Esophagus squamous epithelium (tissue), 5 donors: ENCODE measurements at regions not wholly inside any gene's neighbourhood (a gene's known extent, or its start where the extent isn't known, plus 50 kb on each side); places are given as distances from the start of the nearest gene placed in this dataset.

Experiments
- DNase-seq: peaks from one replicate; lab custom pipeline; 2025; lab: John Stamatoyannopoulos, UW
- H3K27ac ChIP-seq, 4 donors: fragments of 200-600 bp; sonication (generic); one replicate each; pipeline ENCODE4 v1.5.1; 2016 to 2019; ENCODE audit warnings: mild to moderate bottlenecking in 1 of 4
- H3K27me3 ChIP-seq, 4 donors: fragments of 200-600 bp; sonication (generic); 1 replicate in 3 of 4; 2 replicates in 1 of 4; pipeline versions ENCODE4 v1.5.1 to v1.6.0; 2017 to 2021; ENCODE audit warnings: antibody characterized with exemption in 1 of 4
- H3K36me3 ChIP-seq, 3 donors: fragments of 200-600 bp; sonication (generic); one replicate each; pipeline ENCODE4 v1.5.1; 2016 to 2019
- H3K4me1 ChIP-seq, 3 donors: fragments of 200-600 bp; sonication (generic); one replicate each; pipeline ENCODE4 v1.5.1; 2017 to 2019
- H3K4me3 ChIP-seq, 4 donors: fragments of 200-600 bp; sonication (generic); 1 replicate in 3 of 4; 2 replicates in 1 of 4; pipeline ENCODE4 v1.5.1; 2016 to 2019; ENCODE audit warnings: mild to moderate bottlenecking in 2 of 4, moderate library complexity in 1 of 4
- H3K9me3 ChIP-seq, 3 donors: fragments of 200-600 bp; sonication (generic); one replicate each; pipeline ENCODE4 v1.5.1; 2016 to 2019
- POLR2A ChIP-seq, 4 donors: fragments of 450-650 bp; IDR thresholded peaks; one replicate each; pipeline ENCODE4 v1.6.1; 2017; ENCODE audit warnings: antibody characterized with exemption in 4 of 4, mild to moderate bottlenecking in 4 of 4, moderate library complexity in 3 of 4
- whole genome bisulfite sequencing, 2 donors: methylation state at CpG; one replicate each; pipeline ENCODE4 v1.1.5; 2018; 5-methylcytosine and 5-hydroxymethylcytosine counted together
- intact Hi-C: fragments of 100-400 bp; cut with DNase I; formaldehyde crosslinking; loops from one replicate; pipeline ENCODE4 v1.15.0; 2022
- TF ChIP-seq, protein P1 (sequence below), 6 experiments: fragments of 450-650 bp in 4 of 6; fragments of 200-600 bp in 2 of 6; sonication (generic) in 2 of 6; IDR thresholded peaks; one replicate each; pipeline ENCODE4 v1.5.1; 2016 to 2019; ENCODE audit warnings: antibody characterized with exemption in 6 of 6, mild to moderate bottlenecking in 4 of 6, moderate library complexity in 4 of 6
- donor health status: DM: yes; HTN: yes; CAD: no.

GRCh38 chr5:18375641-18376040 is 741.4 kb downstream of the TAF11L14 start:
- TF ChIP-seq, protein P1, sequence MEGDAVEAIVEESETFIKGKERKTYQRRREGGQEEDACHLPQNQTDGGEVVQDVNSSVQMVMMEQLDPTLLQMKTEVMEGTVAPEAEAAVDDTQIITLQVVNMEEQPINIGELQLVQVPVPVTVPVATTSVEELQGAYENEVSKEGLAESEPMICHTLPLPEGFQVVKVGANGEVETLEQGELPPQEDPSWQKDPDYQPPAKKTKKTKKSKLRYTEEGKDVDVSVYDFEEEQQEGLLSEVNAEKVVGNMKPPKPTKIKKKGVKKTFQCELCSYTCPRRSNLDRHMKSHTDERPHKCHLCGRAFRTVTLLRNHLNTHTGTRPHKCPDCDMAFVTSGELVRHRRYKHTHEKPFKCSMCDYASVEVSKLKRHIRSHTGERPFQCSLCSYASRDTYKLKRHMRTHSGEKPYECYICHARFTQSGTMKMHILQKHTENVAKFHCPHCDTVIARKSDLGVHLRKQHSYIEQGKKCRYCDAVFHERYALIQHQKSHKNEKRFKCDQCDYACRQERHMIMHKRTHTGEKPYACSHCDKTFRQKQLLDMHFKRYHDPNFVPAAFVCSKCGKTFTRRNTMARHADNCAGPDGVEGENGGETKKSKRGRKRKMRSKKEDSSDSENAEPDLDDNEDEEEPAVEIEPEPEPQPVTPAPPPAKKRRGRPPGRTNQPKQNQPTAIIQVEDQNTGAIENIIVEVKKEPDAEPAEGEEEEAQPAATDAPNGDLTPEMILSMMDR (IDR thresholded peaks at IDR 0.05), result no peak
- no peak for TF ChIP-seq POLR2A (IDR thresholded peaks at IDR 0.05)
- 38 to 57% methylated on average over 2 of the region's 2 CpGs for WGBS, 2 donors
- H3K36me3 ChIP-seq, result no peaks in the 10 kb centered on the region

DNA sequence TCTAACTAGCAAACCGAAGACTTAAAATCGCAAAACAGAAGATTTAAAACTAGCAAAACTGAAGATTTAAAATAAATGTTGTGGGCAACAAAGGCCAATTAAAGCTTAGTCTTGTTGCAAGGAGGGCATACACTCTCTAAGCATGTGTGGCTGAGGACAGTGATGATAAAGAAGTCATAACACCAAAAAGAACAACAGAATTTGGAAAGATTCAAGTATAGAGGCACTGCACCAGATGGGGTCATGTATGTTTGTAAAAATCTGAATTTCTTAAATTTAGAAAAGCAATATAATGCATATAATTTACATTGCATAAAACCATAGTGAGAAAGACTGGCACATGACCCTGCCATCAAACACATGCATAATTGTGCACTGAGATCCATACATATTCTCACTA is 743.8 kb downstream of the TAF11L14 start:
- Histone ChIP-seq H3K27ac (no peak overlapping the region), H3K4me1 (no peaks in the 10 kb centered on the region), H3K36me3 (no peaks in the 10 kb centered on the region), H3K27me3 (no peaks in the 10 kb centered on the region), H3K4me3 (no peak overlapping the region), H3K9me3 (no peaks in the 10 kb centered on the region)
- no peak for TF ChIP-seq POLR2A (IDR thresholded peaks at IDR 0.05)
- TF ChIP-seq, protein P1 (IDR thresholded peaks at IDR 0.05), result no peak
- DNase-seq, result no peak
- intact Hi-C loops, result no loop called here
- 79 to 90% methylated on average over 2 of the region's 2 CpGs for WGBS, 2 donors

More at GRCh38 chr5:18375641-18376040, 741.4 kb downstream of the TAF11L14 start:
- no peaks in the 10 kb centered on the region for H3K27me3 ChIP-seq
- H3K27ac ChIP-seq, result no peak overlapping the region
- no peak overlapping the region for H3K4me3 ChIP-seq
- no peaks in the 10 kb centered on the region for H3K4me1 ChIP-seq
- no peaks in the 10 kb centered on the region for H3K9me3 ChIP-seq
- intact Hi-C loops, result no loop called here
- no peak for DNase-seq

GRCh38 chr5:18379189-18379588 is 744.9 kb downstream of the TAF11L14 start:
- no peaks in the 10 kb centered on the region for H3K36me3 ChIP-seq
- intact Hi-C loops, result no loop called here
- TF ChIP-seq POLR2A (IDR thresholded peaks at IDR 0.05), result no peak
- TF ChIP-seq, protein P1 (IDR thresholded peaks at IDR 0.05), result no peak
- H3K4me3 ChIP-seq, result no peak overlapping the region
- 26 to 28% methylated on average over 1 of the region's 1 CpG for WGBS, 2 donors
- no peak for DNase-seq
- H3K9me3 ChIP-seq, result no peaks in the 10 kb centered on the region
- H3K4me1 ChIP-seq, result no peaks in the 10 kb centered on the region
- H3K27ac ChIP-seq, result no peak overlapping the region
- H3K27me3 ChIP-seq, result no peaks in the 10 kb centered on the region

DNA sequence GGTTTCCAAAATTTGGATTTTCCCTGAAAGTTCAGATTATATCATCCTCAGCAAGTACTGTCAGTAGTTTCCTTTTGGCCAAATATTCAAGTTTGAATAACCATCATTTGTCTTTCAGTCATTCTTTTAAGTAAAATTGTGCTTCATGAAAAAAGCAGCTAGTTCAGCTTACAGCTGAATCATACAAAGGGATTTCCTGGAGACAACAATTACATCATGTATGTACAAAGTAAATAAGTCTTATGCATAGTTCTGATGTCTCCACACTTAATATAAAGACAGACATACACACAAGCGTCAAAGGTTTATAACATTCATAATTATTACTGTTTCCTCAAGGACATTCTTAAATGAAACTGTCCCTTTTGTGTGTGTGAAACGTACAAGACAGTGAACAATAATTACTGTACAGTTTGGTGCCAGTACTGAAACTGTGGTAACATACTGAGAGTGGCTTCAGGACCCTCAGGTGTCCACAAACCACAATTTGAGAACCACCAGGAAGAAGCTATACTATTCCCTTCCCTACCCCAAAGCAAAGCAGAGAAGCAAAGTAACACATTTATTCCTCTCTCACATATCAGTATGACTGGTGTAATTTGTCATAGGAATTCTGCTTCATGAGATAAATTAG is 746.6 kb downstream of the TAF11L14 start:
- intact Hi-C loops, result no loop called here
- Histone ChIP-seq H3K36me3 (no peaks in the 10 kb centered on the region), H3K9me3 (no peaks in the 10 kb centered on the region), H3K27ac (no peak overlapping the region), H3K4me1 (no peaks in the 10 kb centered on the region), H3K4me3 (no peak overlapping the region), H3K27me3 (no peaks in the 10 kb centered on the region)
- 27 to 41% methylated on average over 2 of the region's 2 CpGs for whole genome bisulfite sequencing, 2 donors
- no peak for DNase-seq
- TF ChIP-seq, protein P1 (IDR thresholded peaks at IDR 0.05), result no peak
- TF ChIP-seq POLR2A (IDR thresholded peaks at IDR 0.05), result no peak

GRCh38 chr5:18393565-18394442 is 759.5 kb downstream of the TAF11L14 start:
- WGBS, 2 donors, result 29 to 36% methylated on average over 10 to 12 of the region's 17 CpGs
- no peak overlapping the region for H3K27ac ChIP-seq

More at GRCh38 chr5:18393565-18394442, 759.5 kb downstream of the TAF11L14 start:
- no peak for DNase-seq
- TF ChIP-seq, protein P1 (IDR thresholded peaks at IDR 0.05), result peak; percentile 24 to 66 (median 54)
- TF ChIP-seq POLR2A (IDR thresholded peaks at IDR 0.05), result no peak
- Histone ChIP-seq H3K9me3 (no peaks in the 10 kb centered on the region), H3K4me1 (peaks cover 0 to 3% (median 0%) of the 10 kb centered on the region in 3 donors), H3K36me3 (no peaks in the 10 kb centered on the region), H3K4me3 (no peak overlapping the region), H3K27me3 (no peaks in the 10 kb centered on the region)
- intact Hi-C loops, result no loop called here
